G401.6 (cell line): ENCODE measurements at regions not wholly inside any gene's neighbourhood (a gene's known extent, or its start where the extent isn't known, plus 50 kb on each side); places are given as distances from the start of the nearest gene placed in this dataset.
"Not testable (repeated sequence)": the region's sequence is repeated elsewhere in the genome, so short reads cannot be mapped to it uniquely, and the experiment has no call there.

Source experiments
- FAIRE-seq: peaks from 2 replicates; lab custom pipeline; 2012; peaks lifted over from hg19 to GRCh38; lab: Jason Lieb, UNC

DNA sequence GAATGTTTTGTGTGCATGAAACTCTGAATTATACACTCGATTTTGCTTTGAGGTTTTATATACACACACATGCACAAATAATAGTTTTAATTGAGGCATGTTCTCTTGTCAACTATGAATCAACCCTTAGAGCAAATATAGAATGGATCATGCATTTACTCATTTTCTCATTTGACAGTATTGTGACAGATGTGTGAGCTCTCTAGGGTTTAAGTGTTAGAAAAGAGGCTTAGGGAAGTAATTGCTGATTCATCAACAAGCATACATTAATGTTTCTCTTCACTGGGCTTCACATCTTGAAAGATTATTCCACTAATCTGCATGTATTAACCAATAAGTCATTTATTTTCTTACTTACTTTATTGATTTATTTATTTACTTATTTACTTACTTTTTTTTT lies 1356.8 kb upstream of the ACO1 start:
- FAIRE-seq: no peak

DNA sequence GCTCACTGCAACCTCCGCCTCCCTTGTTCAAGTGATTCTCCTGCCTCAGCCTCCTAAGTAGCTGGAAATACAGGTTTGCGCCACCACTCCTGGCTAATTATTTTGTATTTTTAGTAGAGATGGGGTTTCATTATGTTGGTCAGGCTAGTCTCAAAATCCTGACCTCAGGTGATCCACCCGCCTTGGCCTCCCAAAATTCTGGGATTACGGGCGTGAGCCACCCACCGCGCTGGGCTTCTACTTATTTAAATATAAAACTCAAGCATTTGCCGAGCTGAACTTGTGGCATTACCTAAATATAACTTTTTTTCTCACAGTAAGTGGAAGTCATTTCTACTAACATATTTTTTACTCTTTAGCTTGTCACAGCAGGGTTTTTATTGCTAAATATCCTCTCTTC lies 1356.3 kb upstream of the ACO1 start:
- no peak for FAIRE-seq

DNA sequence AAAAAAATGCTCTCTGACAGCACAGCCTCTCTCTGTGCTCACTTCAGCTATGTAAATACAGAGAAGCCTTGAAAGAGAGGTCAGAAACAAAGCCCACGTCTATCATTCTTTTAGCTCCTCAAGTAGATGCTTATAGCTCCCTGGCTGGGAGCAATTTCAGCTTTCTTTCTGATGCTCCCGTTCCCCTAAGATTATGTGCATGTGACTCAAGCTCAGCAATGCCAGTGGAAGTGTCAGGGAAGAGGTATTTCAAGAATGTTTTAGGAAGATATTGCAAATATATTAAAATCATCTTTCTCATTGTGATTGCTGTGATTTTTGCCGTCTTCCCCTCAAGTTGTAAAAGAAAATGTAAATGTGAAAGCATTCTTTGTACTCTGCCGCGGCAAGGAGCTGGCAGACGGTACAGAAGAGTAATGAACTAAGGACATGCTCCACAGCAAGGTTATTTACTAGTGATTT lies 1353.7 kb upstream of the ACO1 start:
- FAIRE-seq: no peak

DNA sequence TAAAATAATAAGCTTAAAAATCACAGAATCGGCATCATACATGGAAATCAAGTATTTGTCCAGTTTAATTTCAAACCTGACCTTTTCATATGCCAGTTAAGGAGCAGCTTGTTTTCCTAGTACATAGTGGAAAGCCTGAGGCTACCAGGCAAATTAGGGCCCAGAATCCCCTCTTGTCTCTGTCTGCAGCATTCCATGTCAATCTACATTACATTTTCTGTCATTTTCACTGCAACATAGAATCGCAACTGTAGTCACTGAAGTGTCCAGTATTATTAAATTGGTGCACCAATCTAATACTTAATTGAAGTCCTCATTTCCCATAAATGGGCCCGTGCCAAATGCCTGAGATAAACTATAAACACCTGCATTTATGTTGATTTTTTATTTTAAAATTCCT lies 1352.2 kb upstream of the ACO1 start:
- no peak for FAIRE-seq

DNA sequence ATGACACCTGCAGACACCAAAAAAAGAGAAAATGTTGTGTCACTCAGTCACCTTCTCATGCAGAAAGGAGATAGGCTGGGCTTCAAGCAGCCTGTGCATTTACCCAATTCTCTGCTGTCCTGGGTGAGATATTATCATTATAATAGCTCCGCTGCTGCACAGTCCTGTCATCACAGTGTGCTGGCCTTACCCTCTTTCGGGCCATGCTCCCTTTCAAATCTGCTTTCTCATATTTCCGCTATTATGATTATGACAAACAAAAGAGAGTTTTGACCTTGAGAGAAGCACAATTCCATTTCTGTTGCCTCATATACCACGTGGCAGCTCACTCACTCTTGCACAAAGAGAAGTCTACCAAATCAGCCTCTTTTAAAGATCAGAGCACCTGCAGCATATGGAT lies 1350.1 kb upstream of the ACO1 start:
- no peak for FAIRE-seq

DNA sequence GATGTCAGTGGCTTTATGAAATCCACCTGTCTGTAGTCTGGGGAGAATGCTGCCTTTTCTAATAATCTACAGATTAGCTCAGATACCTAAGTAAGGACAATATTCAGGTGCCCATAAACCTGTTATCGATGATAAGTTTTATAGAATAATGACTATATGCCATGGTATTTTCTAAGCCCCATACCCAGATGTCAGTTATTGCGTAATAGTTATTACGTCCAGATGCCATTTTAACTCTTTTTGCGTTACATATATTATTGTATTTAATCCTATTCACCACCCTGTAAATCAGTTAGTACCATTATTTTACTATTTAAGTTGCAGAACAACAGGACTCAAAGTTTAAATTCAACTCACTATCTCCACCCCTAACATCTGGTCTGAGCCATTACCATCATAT lies 1343.9 kb upstream of the ACO1 start:
- no peak for FAIRE-seq

DNA sequence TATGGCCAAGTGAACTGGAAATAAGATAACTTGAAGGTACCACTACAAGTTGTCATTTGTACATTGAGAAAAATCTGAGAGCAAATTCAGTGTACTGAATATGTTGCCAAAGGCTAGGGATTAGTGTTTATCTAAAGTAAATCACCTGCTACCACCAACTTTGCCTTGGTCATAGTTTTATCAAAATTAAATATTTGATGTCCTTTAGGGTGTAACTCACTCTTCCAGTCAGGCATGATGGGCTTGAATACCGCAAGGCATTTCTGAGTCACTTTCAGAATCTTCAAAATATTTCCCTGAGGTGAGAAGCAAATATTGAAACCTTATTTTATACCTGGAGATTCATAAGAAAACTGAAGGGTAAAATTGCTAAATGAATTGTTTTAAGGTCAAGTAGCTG lies 1338.6 kb upstream of the ACO1 start:
- FAIRE-seq: no peak

DNA sequence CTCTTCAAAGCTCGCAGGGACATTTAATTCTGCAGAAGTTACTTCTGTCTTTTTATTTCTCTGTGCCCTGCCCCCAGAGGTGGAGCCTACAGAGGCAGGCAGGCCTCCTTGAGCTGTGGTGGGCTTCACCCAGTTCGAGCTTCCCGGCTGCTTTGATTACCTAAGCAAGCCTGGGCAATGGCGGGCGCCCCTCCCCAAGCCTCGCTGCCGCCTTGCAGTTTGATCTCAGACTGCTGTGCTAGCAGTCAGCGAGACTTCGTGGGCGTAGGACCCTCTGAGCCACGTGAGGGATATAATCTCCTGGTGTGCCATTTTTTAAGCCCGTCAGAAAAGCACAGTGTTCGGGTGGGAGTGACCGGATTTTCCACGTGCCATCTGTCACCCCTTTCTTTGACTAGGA lies 1322.9 kb upstream of the ACO1 start:
- not testable (repeated sequence) for FAIRE-seq

DNA sequence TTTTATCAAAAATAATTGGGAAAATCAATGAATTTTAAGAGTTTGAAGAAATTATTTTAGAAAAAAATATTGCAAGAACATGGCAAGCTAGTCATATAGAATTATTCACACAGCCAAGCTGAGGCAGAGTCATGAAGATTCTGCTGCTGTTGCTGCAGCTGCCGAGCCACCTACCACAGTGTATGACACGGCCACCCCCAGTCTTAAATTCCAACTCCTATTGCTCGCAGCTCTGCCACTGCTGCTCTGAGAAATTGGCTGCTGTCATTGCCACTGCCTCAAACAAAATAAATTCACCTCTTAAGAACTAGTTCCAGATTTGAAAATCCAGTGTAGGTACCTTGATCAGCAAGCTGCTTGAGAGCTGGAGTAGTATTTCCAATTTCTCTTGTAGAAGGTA lies 1318.8 kb upstream of the ACO1 start:
- no peak for FAIRE-seq

DNA sequence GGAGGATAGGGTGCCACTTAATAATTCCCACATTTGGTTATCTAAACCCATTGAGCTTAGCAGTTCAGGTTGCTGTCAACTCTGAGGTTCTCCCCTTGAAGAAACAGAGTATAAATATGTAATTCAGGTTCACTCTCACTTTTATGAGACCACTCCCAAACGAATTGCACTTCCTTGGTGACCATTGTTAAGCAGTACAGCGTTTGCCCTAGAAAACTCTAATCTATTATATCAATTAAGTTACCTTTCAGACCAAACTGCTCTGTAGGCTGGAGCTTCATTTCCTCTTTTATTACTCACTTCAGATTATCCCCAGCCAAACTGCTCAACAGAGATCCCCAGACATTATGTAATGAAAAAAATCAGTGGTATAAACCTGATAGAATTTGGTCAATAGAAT lies 1317.0 kb upstream of the ACO1 start:
- no peak for FAIRE-seq

DNA sequence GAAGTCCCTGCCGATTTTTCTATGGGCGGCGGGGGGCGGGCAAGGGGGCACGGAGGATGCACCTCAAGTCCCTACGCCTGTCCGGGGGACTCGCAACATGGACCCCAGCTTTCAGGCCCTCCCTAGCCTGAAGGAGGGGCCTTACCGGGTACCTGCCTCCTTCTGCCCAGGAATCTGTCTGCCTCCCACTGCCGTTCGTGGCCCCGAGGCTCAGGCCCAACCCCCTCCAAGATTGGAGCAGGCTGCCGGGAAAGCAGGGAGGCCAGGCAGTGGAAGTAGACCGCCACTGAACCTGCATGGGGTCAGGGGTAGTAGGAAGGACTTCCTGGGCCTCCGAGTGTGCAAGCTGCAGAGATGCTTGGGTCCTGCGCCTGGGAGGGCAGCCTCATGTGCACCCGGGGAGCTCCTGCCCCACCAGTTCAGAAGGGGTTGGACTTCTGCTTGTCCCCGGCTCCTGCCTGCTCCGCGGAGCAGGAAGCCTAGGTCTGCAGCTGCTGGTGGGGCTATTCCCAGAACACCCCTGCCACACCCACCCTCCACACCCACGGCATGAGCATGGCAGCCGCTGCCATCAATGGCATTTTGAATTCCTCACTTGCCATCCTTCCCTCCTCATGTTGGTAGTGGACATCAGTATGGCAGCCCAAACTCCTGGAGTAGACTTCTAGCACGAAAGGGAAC lies 1312.7 kb upstream of the ACO1 start:
- no peak for FAIRE-seq

DNA sequence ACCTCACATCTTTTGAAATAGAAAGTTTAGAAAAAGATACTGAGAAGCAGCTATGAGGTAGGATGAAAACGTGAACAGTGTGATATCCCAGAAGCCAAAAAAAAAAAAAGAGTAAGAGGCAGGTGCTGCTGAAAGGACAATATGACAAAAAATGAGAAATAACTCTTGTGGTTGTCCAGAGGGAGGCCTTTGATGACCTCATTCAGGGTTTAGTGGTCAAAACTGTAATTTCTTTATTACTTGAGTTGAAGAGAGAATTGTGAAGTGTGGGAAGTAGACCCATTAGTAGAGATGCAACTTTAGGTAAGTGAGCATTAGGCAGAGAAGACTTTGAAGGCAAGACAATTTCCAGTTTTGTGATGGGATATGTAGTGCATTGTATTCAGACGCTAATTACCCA lies 1306.3 kb upstream of the ACO1 start:
- no peak for FAIRE-seq

DNA sequence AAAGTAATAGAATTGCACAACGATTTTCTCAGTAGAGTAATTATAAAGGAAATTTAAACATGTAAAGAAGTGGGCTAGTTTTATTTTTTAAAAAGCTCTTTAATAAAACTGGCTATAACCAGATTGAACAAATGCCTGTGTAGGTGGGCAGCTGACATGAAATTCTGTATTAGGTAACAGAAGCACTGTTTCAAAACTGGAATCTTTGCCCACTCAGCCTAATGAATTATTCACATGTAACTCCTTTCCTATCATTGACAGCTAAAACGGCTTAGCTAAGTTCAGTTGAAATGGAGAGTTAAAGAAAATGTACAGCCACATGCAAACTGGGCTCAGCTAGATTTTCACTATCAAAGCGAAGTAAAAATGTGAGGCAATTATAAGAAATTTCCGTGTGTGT lies 1300.1 kb upstream of the ACO1 start:
- no peak for FAIRE-seq

DNA sequence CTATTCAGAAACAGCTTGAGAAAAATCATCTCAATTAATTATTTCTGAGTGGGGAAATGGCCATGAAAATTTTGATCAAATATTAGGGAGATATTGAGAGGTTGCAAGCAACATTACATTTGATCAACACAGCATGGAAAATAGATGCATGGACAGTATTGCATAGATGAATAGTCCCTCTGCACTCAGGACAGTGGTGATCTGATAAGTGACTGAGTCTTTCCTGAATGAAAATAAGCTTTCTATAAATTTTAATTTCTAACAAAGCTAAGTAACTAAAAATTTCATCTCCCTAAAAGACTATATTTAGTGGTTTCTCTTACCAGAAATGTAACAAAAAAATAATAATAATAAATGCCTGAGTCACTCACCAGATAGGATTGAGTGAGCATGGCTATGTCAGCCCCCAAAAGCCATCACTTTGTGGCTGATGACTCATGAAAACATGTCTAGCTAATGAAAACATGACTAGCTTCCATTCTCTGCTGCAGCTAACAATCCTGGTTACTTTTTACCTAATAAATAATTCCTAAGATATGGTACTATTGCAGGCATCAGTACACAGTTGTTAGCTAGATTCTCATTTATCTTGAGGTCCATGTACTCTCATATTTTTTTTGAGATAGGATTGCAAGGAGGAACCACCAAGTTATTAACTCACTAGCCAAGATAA lies 1294.8 kb upstream of the ACO1 start:
- FAIRE-seq: no peak

DNA sequence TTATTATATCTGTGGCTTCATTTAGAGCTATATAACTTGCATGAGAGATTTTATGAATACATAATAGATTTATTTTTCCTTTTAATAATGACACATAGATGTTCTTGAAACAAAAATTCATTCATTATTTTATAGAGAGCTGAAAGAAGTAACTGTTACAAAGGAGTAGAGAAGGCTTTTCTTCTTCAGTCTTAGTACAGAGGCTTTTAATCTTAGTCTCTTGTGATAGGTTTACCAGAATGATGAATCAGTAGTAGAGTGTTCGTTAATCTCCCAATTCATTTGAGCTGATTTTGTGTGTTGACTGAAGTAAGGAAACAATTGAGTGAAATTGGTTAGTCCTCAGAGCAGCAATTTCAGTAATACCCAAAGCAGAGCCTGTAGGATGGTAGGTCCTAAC lies 1284.1 kb upstream of the ACO1 start:
- FAIRE-seq: no peak

DNA sequence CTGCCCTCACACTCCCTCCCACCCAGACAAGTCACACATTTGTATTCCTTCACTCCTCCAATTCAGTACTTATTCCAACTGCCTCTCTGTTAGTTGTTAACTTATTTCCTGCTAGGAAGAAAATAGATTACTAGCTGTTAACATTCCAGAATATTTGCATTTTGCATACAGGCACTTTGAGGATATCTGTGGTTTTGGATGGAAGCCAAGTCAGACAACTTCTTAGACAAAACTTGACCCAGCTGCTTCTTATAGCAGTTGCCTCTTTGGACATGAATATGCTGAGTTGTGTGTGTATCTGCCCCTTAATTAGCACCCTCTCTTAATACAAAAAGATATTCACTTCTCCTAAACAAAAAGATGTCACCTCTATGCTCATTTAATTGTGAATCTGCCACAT lies 1280.6 kb upstream of the ACO1 start:
- no peak for FAIRE-seq

DNA sequence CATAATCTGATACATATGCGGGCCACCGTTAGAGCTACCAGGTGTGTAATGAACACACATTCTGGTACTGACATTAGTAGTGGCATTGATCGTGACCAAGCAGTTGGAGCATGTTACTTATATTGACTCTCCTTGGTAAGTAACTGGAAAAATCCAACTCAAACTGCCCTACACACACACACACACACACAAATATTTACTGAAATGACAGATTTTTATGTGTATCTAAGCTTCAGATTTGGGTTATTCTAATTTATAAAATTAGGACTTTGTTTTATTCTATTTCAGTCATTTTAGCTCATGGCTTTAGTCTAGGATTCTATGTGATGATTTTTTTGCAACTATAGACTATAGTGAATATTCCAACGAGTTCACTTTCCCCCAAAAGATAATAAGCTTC lies 1280.2 kb upstream of the ACO1 start:
- no peak for FAIRE-seq

DNA sequence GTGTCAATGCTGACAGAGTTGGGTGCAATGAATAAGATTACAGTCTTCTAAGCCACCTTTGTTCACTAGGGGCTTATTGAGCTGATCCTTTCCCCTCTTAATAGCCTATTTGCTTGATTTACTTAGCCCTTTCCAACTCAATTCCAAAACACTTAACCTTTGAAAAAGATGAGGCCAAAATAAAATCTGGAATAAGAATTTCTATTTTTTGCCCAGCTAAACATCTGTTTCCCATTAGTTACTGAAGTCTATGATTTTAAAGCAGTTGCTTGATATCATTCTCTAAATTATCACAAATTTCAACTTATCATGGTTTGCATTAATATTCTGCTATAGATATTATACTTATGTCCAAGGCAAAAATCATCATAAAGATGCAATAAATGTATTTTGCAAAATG lies 1272.0 kb upstream of the ACO1 start:
- no peak for FAIRE-seq

DNA sequence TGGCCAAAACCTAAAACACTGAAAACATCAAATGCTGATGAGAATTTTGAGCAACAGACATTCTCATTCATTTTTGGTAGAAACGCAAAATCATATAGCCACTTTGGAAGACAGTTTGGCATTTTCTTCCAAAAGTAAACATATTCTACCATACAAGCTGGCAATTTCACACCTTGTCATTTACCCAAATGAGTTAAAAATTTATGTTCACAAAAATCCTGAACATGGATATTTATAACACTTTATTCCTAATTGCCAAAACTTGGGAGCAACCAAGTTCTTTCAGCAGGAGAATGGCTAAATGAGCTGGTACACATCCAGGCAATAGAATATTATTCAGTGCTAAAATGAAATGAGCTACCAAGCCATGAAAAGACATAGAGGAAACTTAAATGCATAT lies 1270.1 kb upstream of the ACO1 start:
- FAIRE-seq: no peak

DNA sequence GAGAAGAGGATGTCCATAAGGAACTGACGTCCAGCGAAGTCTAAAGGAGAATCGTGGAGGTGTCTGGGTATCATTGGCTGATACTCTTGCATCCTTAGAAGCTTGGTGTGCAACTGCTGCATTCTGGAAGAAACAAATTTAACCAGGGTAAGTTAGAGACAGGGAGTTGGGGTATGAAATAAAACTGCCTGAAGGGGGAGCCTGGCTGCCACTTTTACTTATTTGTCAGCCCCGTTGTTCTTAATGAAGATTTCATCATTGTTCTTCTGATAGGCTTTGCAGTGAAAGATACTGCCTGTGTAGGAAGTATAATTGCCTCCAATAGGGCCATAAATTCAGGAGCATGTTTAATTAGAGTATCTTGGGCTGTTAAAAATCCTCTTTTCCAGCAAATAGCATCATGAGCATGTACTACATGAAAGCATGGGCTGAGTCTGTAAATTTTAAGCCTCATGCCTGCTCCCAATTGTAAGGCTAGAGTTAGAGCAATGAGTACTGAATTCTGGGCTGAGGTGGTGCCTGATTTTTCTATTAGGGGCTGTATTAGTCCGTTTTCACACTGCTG lies 1264.5 kb upstream of the ACO1 start:
- FAIRE-seq: no peak

DNA sequence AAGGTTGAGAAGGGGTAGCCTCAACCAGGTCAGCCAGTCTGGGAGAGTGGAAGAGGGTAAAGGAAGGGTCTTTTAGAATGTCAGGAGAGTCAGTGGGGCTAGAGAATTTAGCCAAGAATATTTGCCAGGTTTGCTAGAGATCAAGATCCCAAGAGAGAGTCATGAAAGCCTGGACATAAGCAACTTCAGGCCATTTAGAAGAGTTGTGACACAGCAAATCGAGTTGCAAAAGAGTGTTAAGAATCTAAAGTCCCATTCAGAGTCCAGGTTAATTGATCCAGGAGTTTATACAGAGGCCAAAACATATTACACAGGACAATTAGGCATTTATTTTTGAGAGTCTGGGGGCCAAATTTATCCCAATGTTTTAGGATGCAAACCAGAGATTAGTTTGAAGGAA lies 1260.1 kb upstream of the ACO1 start:
- FAIRE-seq: no peak

DNA sequence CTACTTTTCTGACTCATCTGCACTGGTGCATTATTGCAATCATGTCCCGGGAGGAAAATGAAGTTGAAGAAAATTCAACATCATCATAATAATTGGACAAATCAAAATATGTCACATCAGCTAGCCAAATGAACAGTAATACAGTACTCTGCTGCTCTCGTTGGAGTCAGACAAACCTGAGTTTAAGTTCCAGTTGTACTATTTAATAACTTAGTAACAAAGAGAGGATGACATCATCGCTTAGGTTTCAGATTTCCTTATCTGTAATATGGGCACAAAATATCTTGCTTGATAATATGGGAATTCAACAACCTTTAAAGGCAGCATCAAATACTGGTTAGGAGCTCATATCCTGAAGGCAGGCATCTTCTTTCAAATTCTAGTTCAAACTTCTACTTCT lies 1248.9 kb upstream of the ACO1 start:
- FAIRE-seq: no peak

DNA sequence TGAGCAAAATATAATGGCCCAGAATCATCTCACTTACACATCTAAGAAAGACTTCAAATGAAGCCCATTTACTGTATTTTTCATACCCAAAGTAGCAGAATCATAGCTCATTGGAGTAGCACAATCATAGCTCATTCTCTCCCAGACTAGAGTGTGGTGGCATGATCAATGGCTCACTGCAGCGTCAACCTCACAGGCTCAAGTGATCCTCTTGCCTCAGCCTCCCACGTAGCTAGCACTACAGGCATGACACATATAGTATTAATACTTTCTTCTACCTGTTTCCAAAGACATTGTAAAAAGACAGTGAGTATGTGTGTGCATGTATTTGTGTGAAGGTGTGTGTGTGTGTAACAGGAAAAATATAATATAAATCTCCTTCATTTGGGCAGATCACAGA lies 1247.9 kb upstream of the ACO1 start:
- no peak for FAIRE-seq
